Spleen (tissue), 7 donors: ENCODE measurements at regions not wholly inside any gene's neighbourhood (a gene's known extent, or its start where the extent isn't known, plus 50 kb on each side); places are given as distances from the start of the nearest gene placed in this dataset.

Source experiments
- POLR2A ChIP-seq, 3 donors: fragments of 450-650 bp; IDR thresholded peaks; one replicate each; pipeline ENCODE4 v1.5.1; 2017; ENCODE audit warnings: antibody characterized with exemption in 3 of 3, mild to moderate bottlenecking in 1 of 3
- TF ChIP-seq, protein P1 (sequence below), 11 experiments: fragments of 200-600 bp in 7 of 11; fragments of 450-650 bp in 4 of 11; sonication (generic) in 4 of 11; IDR thresholded peaks in 8 of 11; conservative IDR thresholded peaks in 3 of 11; 1 replicate in 7 of 11; 2 replicates in 4 of 11; pipeline versions ENCODE4 v1.4.0 to v1.8.0; 2016 to 2021; ENCODE audit warnings: antibody characterized with exemption in 11 of 11, inconsistent platforms in 4 of 11, mild to moderate bottlenecking in 1 of 11
- donor health status: DM: no; HTN: no; CAD: no; lungs with moderate emphysema.
- donor health status: DM: no; HTN: no; CAD: no.
- donor health status: DM: no; HTN: no; CAD: no.

DNA sequence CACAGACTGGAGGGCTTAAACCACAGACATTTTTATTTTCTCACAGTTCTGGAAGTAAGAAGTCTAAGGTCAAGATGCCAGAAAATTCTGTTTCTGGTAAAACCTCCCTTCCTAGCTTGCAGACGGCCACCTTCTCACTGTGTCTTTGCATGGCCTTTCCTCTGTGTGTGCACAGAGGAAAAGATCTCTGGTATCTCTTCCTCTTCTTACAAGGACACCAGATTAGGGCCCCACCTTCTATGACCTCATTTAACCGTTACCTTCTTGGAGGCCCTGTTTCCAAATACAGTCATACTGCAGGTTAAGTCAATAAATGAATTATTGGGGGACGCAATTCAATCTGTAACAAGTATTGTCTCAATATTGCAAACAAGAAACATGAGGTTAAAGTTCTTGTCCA lies 63.0 kb upstream of the PRDX6 start:
- peak in 1 of 3 donors; percentile 31 for TF ChIP-seq POLR2A (IDR thresholded peaks at IDR 0.05)
- TF ChIP-seq, protein P1, sequence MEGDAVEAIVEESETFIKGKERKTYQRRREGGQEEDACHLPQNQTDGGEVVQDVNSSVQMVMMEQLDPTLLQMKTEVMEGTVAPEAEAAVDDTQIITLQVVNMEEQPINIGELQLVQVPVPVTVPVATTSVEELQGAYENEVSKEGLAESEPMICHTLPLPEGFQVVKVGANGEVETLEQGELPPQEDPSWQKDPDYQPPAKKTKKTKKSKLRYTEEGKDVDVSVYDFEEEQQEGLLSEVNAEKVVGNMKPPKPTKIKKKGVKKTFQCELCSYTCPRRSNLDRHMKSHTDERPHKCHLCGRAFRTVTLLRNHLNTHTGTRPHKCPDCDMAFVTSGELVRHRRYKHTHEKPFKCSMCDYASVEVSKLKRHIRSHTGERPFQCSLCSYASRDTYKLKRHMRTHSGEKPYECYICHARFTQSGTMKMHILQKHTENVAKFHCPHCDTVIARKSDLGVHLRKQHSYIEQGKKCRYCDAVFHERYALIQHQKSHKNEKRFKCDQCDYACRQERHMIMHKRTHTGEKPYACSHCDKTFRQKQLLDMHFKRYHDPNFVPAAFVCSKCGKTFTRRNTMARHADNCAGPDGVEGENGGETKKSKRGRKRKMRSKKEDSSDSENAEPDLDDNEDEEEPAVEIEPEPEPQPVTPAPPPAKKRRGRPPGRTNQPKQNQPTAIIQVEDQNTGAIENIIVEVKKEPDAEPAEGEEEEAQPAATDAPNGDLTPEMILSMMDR (IDR thresholded peaks at IDR 0.05 in 8 of 11, conservative IDR thresholded peaks at IDR 0.05 in 3 of 11) = no peak
